ENCODE measurements at regions not wholly inside any gene's neighbourhood (a gene's known extent, or its start where the extent isn't known, plus 50 kb on each side); places are given as distances from the start of the nearest gene placed in this dataset.

- TF ChIP-seq GABPA (IDR thresholded peaks at IDR 0.05; ENCODE audit: low read depth) (no peak), CTCF (IDR thresholded peaks at IDR 0.05; ENCODE audit: insufficient read depth, low read length) (no peak), POLR2AphosphoS5 (IDR thresholded peaks at IDR 0.05; ENCODE audit: low read depth) (no peak)
Measured at GRCh38 chr9:85322592-85322991, 419.2 kb downstream of the AGTPBP1 start.

Data from HL-60 (cell line).